Loucy (cell line): ENCODE measurements at regions not wholly inside any gene's neighbourhood (a gene's known extent, or its start where the extent isn't known, plus 50 kb on each side); places are given as distances from the start of the nearest gene placed in this dataset.

Experiments
- H2AFZ ChIP-seq: fragments of 200-600 bp; sonication (generic); 2 replicates; pipeline ENCODE4 v1.6.0; 2016; ENCODE audit warnings: antibody characterized with exemption, mild to moderate bottlenecking, low read length, moderate library complexity
- H3F3A ChIP-seq: fragments of 200-600 bp; 2 replicates; pipeline ENCODE4 v1.6.0; 2016; ENCODE audit warnings: antibody characterized with exemption, low read depth, mild to moderate bottlenecking
- H3K27me3 ChIP-seq: fragments of 200-600 bp; sonication (generic); 2 replicates; pipeline ENCODE4 v1.6.1; 2014; ENCODE audit warnings: low read length, mild to moderate bottlenecking; ENCODE audit not compliant: insufficient read depth, poor library complexity, severe bottlenecking
- H3K36me3 ChIP-seq: fragments of 200-600 bp; sonication (generic); 2 replicates; pipeline ENCODE4 v1.6.1; 2016; ENCODE audit warnings: low read length; ENCODE audit not compliant: insufficient read depth
- H3K4me1 ChIP-seq: fragments of 200-600 bp; sonication (generic); 2 replicates; pipeline ENCODE4 v1.5.1; 2014; ENCODE audit warnings: low read length, mild to moderate bottlenecking; ENCODE audit not compliant: insufficient read depth, poor library complexity, severe bottlenecking
- H3K4me2 ChIP-seq: fragments of 200-600 bp; sonication (generic); 2 replicates; pipeline ENCODE4 v1.6.0; 2014; ENCODE audit warnings: antibody characterized with exemption, low read length, low read depth, mild to moderate bottlenecking; ENCODE audit not compliant: poor library complexity, severe bottlenecking
- H3K4me3 ChIP-seq: fragments of 200-600 bp; sonication (generic); 2 replicates; pipeline ENCODE4 v1.5.1; 2014; ENCODE audit warnings: low read length, mild to moderate bottlenecking, mixed read lengths; ENCODE audit not compliant: poor library complexity, severe bottlenecking
- H3K79me2 ChIP-seq: fragments of 200-600 bp; sonication (generic); 2 replicates; pipeline ENCODE4 v1.6.1; 2014; ENCODE audit warnings: low read length; ENCODE audit not compliant: insufficient read depth
- H3K9ac ChIP-seq: fragments of 200-600 bp; sonication (generic); 2 replicates; pipeline ENCODE4 v1.6.0; 2014; ENCODE audit warnings: mild to moderate bottlenecking, low read depth, low read length, moderate library complexity; ENCODE audit not compliant: poor library complexity, severe bottlenecking
- H3K9me2 ChIP-seq: fragments of 200-600 bp; sonication (generic); replicated peaks from 2 replicates; pipeline ENCODE4 v1.6.1; 2016; ENCODE audit warnings: low read depth, low read length, mixed read lengths
- H3K9me3 ChIP-seq: fragments of 200-600 bp; sonication (generic); 2 replicates; pipeline ENCODE4 v1.6.1; 2014; ENCODE audit warnings: mild to moderate bottlenecking, antibody characterized with exemption, low read length, low read depth; ENCODE audit not compliant: insufficient read depth
- H4K20me1 ChIP-seq: fragments of 200-600 bp; sonication (generic); 2 replicates; pipeline ENCODE4 v1.6.0; 2014; ENCODE audit warnings: antibody characterized with exemption, low read length, mild to moderate bottlenecking; ENCODE audit not compliant: insufficient read depth, poor library complexity, severe bottlenecking
- CTCF ChIP-seq: fragments of 200-600 bp; sonication (generic); conservative IDR thresholded peaks from 2 replicates; pipeline ENCODE4 v1.5.1; 2014; ENCODE audit warnings: mild to moderate bottlenecking, antibody characterized with exemption, low read length
- EZH2phosphoT487 ChIP-seq: fragments of 200-600 bp; IDR thresholded peaks from 2 replicates; pipeline ENCODE4 v1.6.1; 2018; ENCODE audit warnings: antibody characterized with exemption, mild to moderate bottlenecking, moderate library complexity, borderline replicate concordance

- Histone ChIP-seq H4K20me1 (no peaks in the 10 kb centered on the region), H3K9me2 (no peaks in the 10 kb centered on the region), H3K79me2 (no peaks in the 10 kb centered on the region), H3K9me3 (no peaks in the 10 kb centered on the region), H3K4me3 (peak overlapping the region; percentile 72), H3K4me2 (peak overlapping the region; percentile 99), H2AFZ (peak overlapping the region; percentile 72; the same call in 1 of the 2 replicates), H3K4me1 (peaks cover 75% of the 10 kb centered on the region), H3F3A (peaks cover 23% of the 10 kb centered on the region), H3K36me3 (no peaks in the 10 kb centered on the region), H3K9ac (peak overlapping the region; percentile 87), H3K27me3 (no peaks in the 10 kb centered on the region)
- no peak for TF ChIP-seq CTCF
- no peak for TF ChIP-seq EZH2phosphoT487
Observed at GRCh38 chr1:58391514-58391913, 155.0 kb downstream of the OMA1 start.

- Histone ChIP-seq H3K36me3 (no peaks in the 10 kb centered on the region), H3K79me2 (no peaks in the 10 kb centered on the region), H3K9me2 (no peaks in the 10 kb centered on the region), H3K27me3 (no peaks in the 10 kb centered on the region), H3K9ac (peak overlapping the region; percentile 87), H3K9me3 (no peaks in the 10 kb centered on the region), H4K20me1 (no peaks in the 10 kb centered on the region), H3K4me1 (peaks cover 71% of the 10 kb centered on the region), H3F3A (peaks cover 23% of the 10 kb centered on the region), H3K4me2 (peak overlapping the region; percentile 99), H2AFZ (no peak overlapping the region), H3K4me3 (peak overlapping the region; percentile 72)
- TF ChIP-seq CTCF: no peak
Observed at GRCh38 chr1:58391056-58391455, 155.5 kb downstream of the OMA1 start.

- Histone ChIP-seq H3K27me3 (no peaks in the 10 kb centered on the region), H3F3A (peaks cover 23% of the 10 kb centered on the region), H2AFZ (0 out of 2 replicates have a peak overlapping the region, but pooled peaks have one; percentile 23), H3K9ac (peak overlapping the region; percentile 87), H4K20me1 (no peaks in the 10 kb centered on the region), H3K9me2 (no peaks in the 10 kb centered on the region), H3K4me3 (peak overlapping the region; percentile 1), H3K9me3 (no peaks in the 10 kb centered on the region), H3K36me3 (no peaks in the 10 kb centered on the region), H3K4me2 (peak overlapping the region; percentile 99), H3K4me1 (peaks cover 65% of the 10 kb centered on the region), H3K79me2 (no peaks in the 10 kb centered on the region)
- TF ChIP-seq EZH2phosphoT487: no peak
- no peak for TF ChIP-seq CTCF
Observed at GRCh38 chr1:58390091-58390490, 156.4 kb downstream of the OMA1 start.
